SU-DHL-6 (cell line): ENCODE measurements at regions not wholly inside any gene's neighbourhood (a gene's known extent, or its start where the extent isn't known, plus 50 kb on each side); places are given as distances from the start of the nearest gene placed in this dataset.

Experiments used
- CTCF ChIP-seq: fragments of 200-600 bp; sonication (generic); IDR thresholded peaks from one replicate; pipeline ENCODE4 v1.5.1; 2017; ENCODE audit warnings: antibody characterized with exemption, mild to moderate bottlenecking, low read length, moderate library complexity; ENCODE audit not compliant: insufficient read depth, poor library complexity, severe bottlenecking
- EZH2phosphoT487 ChIP-seq: fragments of 200-600 bp; sonication (generic), shearing (Covaris generic); conservative IDR thresholded peaks from 2 replicates; pipeline ENCODE4 v1.6.1; 2018; ENCODE audit warnings: mild to moderate bottlenecking, antibody characterized with exemption, low read length, moderate library complexity, mixed read lengths

- no peak for TF ChIP-seq CTCF
- TF ChIP-seq EZH2phosphoT487, result no peak
These were observed 166.0 kb downstream of the FSCB start for GRCh38 chr14:44341116-44341515.
